Sigmoid colon (tissue), 4 donors: ENCODE measurements at regions not wholly inside any gene's neighbourhood (a gene's known extent, or its start where the extent isn't known, plus 50 kb on each side); places are given as distances from the start of the nearest gene placed in this dataset.

Source experiments
- CTCF ChIP-seq, 4 experiments: fragments of 450-650 bp in 3 of 4; fragments of 200-600 bp in 1 of 4; IDR thresholded peaks; one replicate each; pipeline ENCODE4 v1.5.1; 2016 to 2019; ENCODE audit warnings: antibody characterized with exemption in 4 of 4, mild to moderate bottlenecking in 3 of 4, moderate library complexity in 2 of 4
- POLR2A ChIP-seq, 2 donors: fragments of 450-650 bp; IDR thresholded peaks; one replicate each; pipeline ENCODE4 v1.6.1; 2016; ENCODE audit warnings: antibody characterized with exemption in 2 of 2, mild to moderate bottlenecking in 2 of 2, moderate library complexity in 2 of 2
- POLR2AphosphoS5 ChIP-seq, 4 donors: sonication (generic); formaldehyde crosslinking; IDR thresholded peaks; one replicate each; pipeline ENCODE4 v1.6.1; 2017; ENCODE audit warnings: antibody characterized with exemption in 4 of 4

- TF ChIP-seq CTCF (IDR thresholded peaks at IDR 0.05) (no peak), POLR2AphosphoS5 (IDR thresholded peaks at IDR 0.05) (no peak), POLR2A (IDR thresholded peaks at IDR 0.05) (no peak)
Measured at GRCh38 chr16:73387979-73388378, 340.1 kb upstream of the ZFHX3 start.
